ENCODE measurements at regions not wholly inside any gene's neighbourhood (a gene's known extent, or its start where the extent isn't known, plus 50 kb on each side); places are given as distances from the start of the nearest gene placed in this dataset.

DNA sequence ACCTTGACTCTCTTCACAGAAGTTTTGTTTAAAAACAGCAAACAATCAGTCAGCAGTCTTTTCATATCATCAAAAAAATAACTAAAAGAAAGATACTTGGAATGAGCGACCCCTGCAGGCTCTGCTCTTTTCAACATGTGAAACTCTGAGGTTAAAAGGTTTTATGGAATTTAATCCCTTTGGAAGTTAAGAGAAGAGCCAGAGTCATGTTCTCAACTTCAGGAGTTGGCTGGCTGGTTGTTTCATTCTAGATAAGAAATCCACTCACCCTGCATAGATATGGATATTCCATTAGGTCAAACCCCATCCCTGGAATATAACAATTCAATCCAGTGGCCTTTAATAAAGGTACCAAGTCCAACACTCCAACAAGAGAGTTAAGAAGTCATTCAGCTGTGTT lies 115.6 kb upstream of the RMDN2 start:
- no peak for DNase-seq (ENCODE audit: extremely low read depth, low read depth)
- TF ChIP-seq, protein P1, sequence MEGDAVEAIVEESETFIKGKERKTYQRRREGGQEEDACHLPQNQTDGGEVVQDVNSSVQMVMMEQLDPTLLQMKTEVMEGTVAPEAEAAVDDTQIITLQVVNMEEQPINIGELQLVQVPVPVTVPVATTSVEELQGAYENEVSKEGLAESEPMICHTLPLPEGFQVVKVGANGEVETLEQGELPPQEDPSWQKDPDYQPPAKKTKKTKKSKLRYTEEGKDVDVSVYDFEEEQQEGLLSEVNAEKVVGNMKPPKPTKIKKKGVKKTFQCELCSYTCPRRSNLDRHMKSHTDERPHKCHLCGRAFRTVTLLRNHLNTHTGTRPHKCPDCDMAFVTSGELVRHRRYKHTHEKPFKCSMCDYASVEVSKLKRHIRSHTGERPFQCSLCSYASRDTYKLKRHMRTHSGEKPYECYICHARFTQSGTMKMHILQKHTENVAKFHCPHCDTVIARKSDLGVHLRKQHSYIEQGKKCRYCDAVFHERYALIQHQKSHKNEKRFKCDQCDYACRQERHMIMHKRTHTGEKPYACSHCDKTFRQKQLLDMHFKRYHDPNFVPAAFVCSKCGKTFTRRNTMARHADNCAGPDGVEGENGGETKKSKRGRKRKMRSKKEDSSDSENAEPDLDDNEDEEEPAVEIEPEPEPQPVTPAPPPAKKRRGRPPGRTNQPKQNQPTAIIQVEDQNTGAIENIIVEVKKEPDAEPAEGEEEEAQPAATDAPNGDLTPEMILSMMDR (IDR thresholded peaks at IDR 0.05; ENCODE audit: low read depth, low read length): peak; percentile 61

GRCh38 chr2:37809931-37810570 lies 115.0 kb upstream of the RMDN2 start:
- TF ChIP-seq, protein P1 (IDR thresholded peaks at IDR 0.05; ENCODE audit: low read depth, low read length): no peak
- no peak for DNase-seq (ENCODE audit: extremely low read depth, low read depth)

- TF ChIP-seq, protein P1 (IDR thresholded peaks at IDR 0.05; ENCODE audit: low read depth, low read length): no peak
- DNase-seq (ENCODE audit: extremely low read depth, low read depth): no peak
Observed at GRCh38 chr2:37812414-37812813, 112.7 kb upstream of the RMDN2 start.

GRCh38 chr2:37812941-37813730 lies 112.0 kb upstream of the RMDN2 start:
- TF ChIP-seq, protein P1 (IDR thresholded peaks at IDR 0.05; ENCODE audit: low read depth, low read length): no peak
- no peak for DNase-seq (ENCODE audit: extremely low read depth, low read depth)

DNA sequence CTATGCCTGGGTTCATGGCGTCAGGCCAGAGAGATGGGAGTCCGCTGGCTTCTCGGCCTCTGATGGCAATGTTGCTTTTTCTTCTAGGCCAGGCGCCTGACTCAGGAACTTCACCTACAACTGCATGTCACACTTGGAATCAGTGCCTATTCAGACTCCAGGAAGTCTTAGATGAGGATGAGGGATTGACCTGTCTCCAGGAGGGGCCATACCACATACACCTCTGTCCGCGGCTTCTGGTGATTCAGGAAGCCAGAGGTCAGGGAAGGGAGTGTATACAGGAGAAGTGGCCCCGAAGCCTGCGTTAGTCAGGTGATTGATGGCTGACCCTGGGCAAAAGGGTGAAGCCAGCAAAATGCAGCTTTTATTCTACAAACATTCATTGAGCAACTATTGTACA lies 109.1 kb upstream of the RMDN2 start:
- TF ChIP-seq, protein P1 (IDR thresholded peaks at IDR 0.05; ENCODE audit: low read depth, low read length): no peak
- no peak for DNase-seq (ENCODE audit: extremely low read depth, low read depth)

- DNase-seq (ENCODE audit: extremely low read depth, low read depth): no peak
- TF ChIP-seq, protein P1 (IDR thresholded peaks at IDR 0.05; ENCODE audit: low read depth, low read length): no peak
Observed at GRCh38 chr2:37816686-37817085, 108.4 kb upstream of the RMDN2 start.

GRCh38 chr2:37819186-37819585 lies 105.9 kb upstream of the RMDN2 start:
- peak; percentile 74 for DNase-seq (ENCODE audit: extremely low read depth, low read depth)
- TF ChIP-seq, protein P1 (IDR thresholded peaks at IDR 0.05; ENCODE audit: low read depth, low read length): no peak

Measured in AG09319 (cell line).